Muscle layer of colon (tissue), 2 donors: ENCODE measurements at regions not wholly inside any gene's neighbourhood (a gene's known extent, or its start where the extent isn't known, plus 50 kb on each side); places are given as distances from the start of the nearest gene placed in this dataset.

ENCODE experiments used
- H3K27ac ChIP-seq: one replicate; pipeline ENCODE4 v1.7.0; 2013; ENCODE audit warnings: low read depth, mild to moderate bottlenecking, low read length, moderate library complexity
- H3K27me3 ChIP-seq, 2 donors: one replicate each; pipeline ENCODE4 v1.7.0; 2013; ENCODE audit warnings: low read length in 2 of 2, mild to moderate bottlenecking in 2 of 2; ENCODE audit not compliant: insufficient read depth in 2 of 2, control insufficient read depth in 1 of 2
- H3K36me3 ChIP-seq: one replicate; pipeline ENCODE4 v1.7.0; 2013; ENCODE audit warnings: mild to moderate bottlenecking, low read length; ENCODE audit not compliant: insufficient read depth
- H3K4me1 ChIP-seq: one replicate; pipeline ENCODE4 v1.7.0; 2013; ENCODE audit warnings: mild to moderate bottlenecking, low read length; ENCODE audit not compliant: insufficient read depth
- H3K4me3 ChIP-seq, 2 donors: one replicate each; pipeline ENCODE4 v1.7.0; 2013; ENCODE audit warnings: low read length in 2 of 2, low read depth in 1 of 2, mild to moderate bottlenecking in 1 of 2, moderate library complexity in 1 of 2
- H3K9ac ChIP-seq: one replicate; pipeline ENCODE4 v1.7.0; 2013; ENCODE audit warnings: low read length
- H3K9me3 ChIP-seq: one replicate; pipeline ENCODE4 v1.7.0; 2013; ENCODE audit warnings: mild to moderate bottlenecking, low read length
- donor health status: abdominal sarcoma.
- donor health status: Adenocarcinoma of cecum.

DNA sequence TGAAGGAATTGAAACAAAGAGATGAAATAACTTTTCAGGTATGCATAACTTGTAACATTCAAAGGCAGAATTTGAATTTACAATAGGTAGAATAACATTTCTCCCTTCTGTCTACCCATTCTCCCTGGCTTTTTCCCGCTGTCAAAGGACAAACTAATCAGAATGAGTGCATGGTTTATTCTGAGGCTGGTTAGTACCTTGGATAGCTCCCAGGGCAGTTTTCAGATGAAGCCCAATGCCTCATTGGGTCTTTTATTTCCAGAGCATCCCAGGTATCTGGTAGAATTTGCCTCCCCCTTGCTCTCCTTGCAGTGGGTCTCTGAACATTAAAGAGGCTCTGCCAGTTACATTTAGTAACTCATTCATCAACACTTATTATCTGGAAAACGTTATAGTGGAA lies 665.5 kb downstream of the BCKDHB start:
- Histone ChIP-seq H3K36me3 (no peaks in the 10 kb centered on the region), H3K4me3 (no peak overlapping the region), H3K27me3 (no peaks in the 10 kb centered on the region), H3K9ac (no peak overlapping the region), H3K4me1 (no peaks in the 10 kb centered on the region), H3K27ac (no peak overlapping the region), H3K9me3 (no peaks in the 10 kb centered on the region)

- H3K4me1 ChIP-seq = no peaks in the 10 kb centered on the region
- H3K9ac ChIP-seq = no peak overlapping the region
- H3K36me3 ChIP-seq = no peaks in the 10 kb centered on the region
- no peak overlapping the region for H3K27ac ChIP-seq
- H3K4me3 ChIP-seq = no peak overlapping the region
- H3K9me3 ChIP-seq = no peaks in the 10 kb centered on the region
- H3K27me3 ChIP-seq = no peaks in the 10 kb centered on the region
These were observed 662.6 kb downstream of the BCKDHB start for GRCh38 chr6:80769106-80769505.

DNA sequence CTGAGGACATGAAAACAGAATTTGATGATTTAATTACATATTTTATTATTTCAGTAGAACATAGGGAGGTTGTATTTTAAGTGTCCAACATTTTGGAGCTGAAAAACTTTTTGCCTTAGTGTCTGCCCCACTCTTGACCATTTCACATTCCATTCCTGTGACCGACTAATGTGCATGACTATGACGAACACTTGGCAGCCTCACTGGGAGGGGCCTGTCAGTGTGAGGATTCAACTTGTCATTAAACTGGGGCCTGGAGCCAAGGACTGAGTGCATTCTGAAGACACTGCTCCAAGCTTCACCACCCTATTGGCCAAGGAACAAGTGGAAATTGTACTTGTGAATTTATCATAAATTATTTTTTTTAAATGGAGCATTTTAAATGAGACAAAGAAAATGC lies 661.3 kb downstream of the BCKDHB start:
- Histone ChIP-seq H3K27ac (no peak overlapping the region), H3K4me3 (no peak overlapping the region), H3K27me3 (no peaks in the 10 kb centered on the region), H3K4me1 (no peaks in the 10 kb centered on the region), H3K36me3 (no peaks in the 10 kb centered on the region), H3K9me3 (no peaks in the 10 kb centered on the region), H3K9ac (no peak overlapping the region)

- no peaks in the 10 kb centered on the region for H3K36me3 ChIP-seq
- H3K4me3 ChIP-seq = no peak overlapping the region
- no peaks in the 10 kb centered on the region for H3K27me3 ChIP-seq
- no peak overlapping the region for H3K27ac ChIP-seq
- H3K9me3 ChIP-seq = no peaks in the 10 kb centered on the region
- H3K4me1 ChIP-seq = no peaks in the 10 kb centered on the region
- no peak overlapping the region for H3K9ac ChIP-seq
These were observed 637.7 kb downstream of the BCKDHB start for GRCh38 chr6:80744213-80744612.

- Histone ChIP-seq H3K27me3 (no peaks in the 10 kb centered on the region), H3K36me3 (no peaks in the 10 kb centered on the region), H3K27ac (no peak overlapping the region), H3K9me3 (no peaks in the 10 kb centered on the region), H3K4me1 (no peaks in the 10 kb centered on the region), H3K4me3 (no peak overlapping the region), H3K9ac (no peak overlapping the region)
These were observed 636.0 kb downstream of the BCKDHB start for GRCh38 chr6:80742481-80742880.

GRCh38 chr6:80733641-80734040 lies 627.2 kb downstream of the BCKDHB start:
- no peak overlapping the region for H3K4me3 ChIP-seq
- no peaks in the 10 kb centered on the region for H3K27me3 ChIP-seq
- no peaks in the 10 kb centered on the region for H3K36me3 ChIP-seq
- no peak overlapping the region for H3K9ac ChIP-seq
- no peaks in the 10 kb centered on the region for H3K9me3 ChIP-seq
- H3K27ac ChIP-seq = no peak overlapping the region
- no peaks in the 10 kb centered on the region for H3K4me1 ChIP-seq

DNA sequence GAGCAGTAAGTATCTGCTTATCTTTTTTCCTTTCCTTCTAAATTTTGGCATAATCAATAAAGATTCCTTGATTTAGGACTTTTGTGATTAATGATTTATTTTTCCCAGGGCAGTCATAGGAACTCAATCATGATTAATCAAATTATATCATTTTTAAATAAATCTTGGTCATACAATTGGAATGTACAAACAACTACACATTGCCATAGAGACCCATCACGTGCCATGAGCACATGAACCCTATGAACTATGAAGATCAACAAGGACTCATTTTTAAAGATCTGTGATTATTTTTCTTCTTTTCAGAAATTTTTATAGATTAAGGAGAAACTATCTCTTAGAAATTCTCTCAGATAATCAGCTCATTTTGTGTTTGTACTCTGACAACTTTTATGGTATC lies 622.4 kb downstream of the BCKDHB start:
- Histone ChIP-seq H3K9me3 (no peaks in the 10 kb centered on the region), H3K9ac (no peak overlapping the region), H3K36me3 (no peaks in the 10 kb centered on the region), H3K4me3 (no peak overlapping the region), H3K27ac (no peak overlapping the region), H3K27me3 (no peaks in the 10 kb centered on the region), H3K4me1 (no peaks in the 10 kb centered on the region)

DNA sequence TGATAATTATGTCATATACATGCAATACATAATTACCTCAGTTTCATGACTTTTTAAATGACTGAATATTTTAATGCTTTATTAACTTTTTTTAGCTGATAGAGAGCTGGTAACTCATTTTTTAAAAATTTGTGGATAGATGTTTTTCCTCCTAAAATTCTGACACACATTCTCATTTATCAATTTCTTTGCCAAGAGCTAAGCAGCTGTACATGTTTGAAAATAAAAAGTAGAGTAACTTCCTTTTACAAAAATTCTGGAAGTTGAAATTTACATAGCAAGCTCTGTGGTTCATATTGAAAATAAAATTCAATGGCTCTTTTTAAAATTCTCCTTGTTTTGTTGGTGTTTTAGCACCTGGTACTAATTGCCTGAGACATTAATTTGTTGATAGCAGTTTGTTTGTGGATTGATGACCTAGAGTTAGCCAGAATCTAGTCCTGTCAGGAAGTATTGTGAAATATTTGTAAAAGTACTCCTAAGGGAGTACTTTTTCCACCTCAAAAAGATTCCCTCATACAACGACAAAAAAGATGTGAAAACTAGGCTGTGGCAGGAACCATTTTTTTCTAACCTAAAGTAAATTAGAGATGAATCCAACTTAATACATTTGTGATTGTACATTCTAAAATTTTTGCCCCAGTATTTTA lies 621.8 kb downstream of the BCKDHB start:
- H3K36me3 ChIP-seq = no peaks in the 10 kb centered on the region
- H3K9me3 ChIP-seq = no peaks in the 10 kb centered on the region
- no peak overlapping the region for H3K27ac ChIP-seq
- H3K4me1 ChIP-seq = no peaks in the 10 kb centered on the region
- no peak overlapping the region for H3K9ac ChIP-seq
- no peak overlapping the region for H3K4me3 ChIP-seq
- H3K27me3 ChIP-seq = no peaks in the 10 kb centered on the region

- H3K27ac ChIP-seq = no peak overlapping the region
- H3K4me1 ChIP-seq = no peaks in the 10 kb centered on the region
- no peak overlapping the region for H3K9ac ChIP-seq
- no peaks in the 10 kb centered on the region for H3K36me3 ChIP-seq
- H3K27me3 ChIP-seq = no peaks in the 10 kb centered on the region
- H3K4me3 ChIP-seq = no peak overlapping the region
- H3K9me3 ChIP-seq = no peaks in the 10 kb centered on the region
These were observed 618.9 kb downstream of the BCKDHB start for GRCh38 chr6:80725156-80725930.

DNA sequence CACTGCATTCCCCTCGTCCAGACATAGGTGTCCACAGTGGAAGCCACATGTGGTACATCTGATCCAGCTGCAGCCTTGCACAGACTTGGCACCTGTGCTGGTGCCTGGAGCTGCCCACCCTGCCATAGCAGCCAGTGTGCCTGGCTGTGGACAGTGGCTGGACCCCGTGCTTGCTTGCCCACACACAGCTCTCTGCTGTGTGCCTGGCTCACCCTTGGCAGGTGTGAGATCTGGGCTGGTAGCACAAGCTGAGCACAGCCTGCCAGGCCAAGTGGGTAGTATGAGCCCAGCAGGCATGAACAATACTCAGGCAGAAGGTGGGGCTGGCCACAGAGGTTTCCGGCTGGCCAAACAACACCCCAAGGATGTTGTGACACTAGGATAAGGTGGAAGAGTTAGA lies 614.4 kb downstream of the BCKDHB start:
- H3K27me3 ChIP-seq = no peaks in the 10 kb centered on the region
- no peak overlapping the region for H3K9ac ChIP-seq
- no peaks in the 10 kb centered on the region for H3K36me3 ChIP-seq

DNA sequence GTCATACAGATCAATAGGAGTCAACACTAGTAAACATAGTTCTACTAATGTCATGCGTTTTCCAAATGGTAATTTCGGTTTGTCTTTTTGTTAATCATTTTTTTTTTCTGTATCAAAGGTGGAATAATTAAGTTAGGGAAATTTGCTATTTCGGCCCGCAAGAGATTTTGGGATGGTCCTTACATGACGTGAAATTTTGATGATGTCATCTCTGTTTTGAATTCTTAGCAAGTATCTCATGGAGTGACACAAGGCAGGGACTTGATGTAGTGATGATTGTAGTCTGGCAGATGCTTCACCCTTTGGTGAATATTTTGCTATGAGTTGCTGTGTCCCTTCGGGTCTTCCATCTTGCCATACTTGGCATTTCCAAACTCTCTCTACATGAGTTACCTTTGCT lies 608.0 kb downstream of the BCKDHB start:
- Histone ChIP-seq H3K27ac (no peak overlapping the region), H3K9ac (no peak overlapping the region), H3K9me3 (no peaks in the 10 kb centered on the region), H3K36me3 (no peaks in the 10 kb centered on the region), H3K27me3 (no peaks in the 10 kb centered on the region), H3K4me3 (no peak overlapping the region), H3K4me1 (no peaks in the 10 kb centered on the region)

More for the DNA sequence above, 614.4 kb downstream of the BCKDHB start:
- Histone ChIP-seq H3K9me3 (no peaks in the 10 kb centered on the region), H3K4me3 (no peak overlapping the region), H3K4me1 (no peaks in the 10 kb centered on the region), H3K27ac (no peak overlapping the region)

- Histone ChIP-seq H3K36me3 (no peaks in the 10 kb centered on the region), H3K27me3 (no peaks in the 10 kb centered on the region), H3K9ac (no peak overlapping the region), H3K4me1 (no peaks in the 10 kb centered on the region), H3K4me3 (no peak overlapping the region), H3K9me3 (no peaks in the 10 kb centered on the region), H3K27ac (no peak overlapping the region)
These were observed 592.0 kb downstream of the BCKDHB start for GRCh38 chr6:80698459-80698858.
